ENCODE measurements at regions not wholly inside any gene's neighbourhood (a gene's known extent, or its start where the extent isn't known, plus 50 kb on each side); places are given as distances from the start of the nearest gene placed in this dataset.
A peak's percentile ranks its signal among the peaks of the same experiment; 100 is the strongest.

DNA sequence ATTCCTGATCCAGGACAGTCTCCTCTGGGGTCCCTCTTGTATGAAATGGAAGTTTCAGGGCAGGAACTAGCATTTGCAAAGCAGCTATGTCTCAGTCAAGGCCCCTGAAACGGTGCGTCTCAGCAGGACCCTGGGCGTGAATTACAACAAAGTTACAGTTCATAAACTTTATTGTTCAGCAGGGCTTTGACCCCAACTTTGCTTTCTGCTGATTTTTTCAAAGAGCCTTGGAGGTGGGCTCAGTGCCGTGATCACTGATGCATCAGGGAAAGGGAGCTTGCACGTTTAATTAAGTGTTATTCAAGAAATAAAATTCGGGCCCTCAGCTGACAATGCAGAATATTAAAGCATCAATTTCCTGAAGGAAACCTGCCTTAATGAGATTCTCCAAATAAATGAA, 260.1 kb upstream of the C16orf82 start (continued):
- no peak for TF ChIP-seq GMEB1 (CRISPR knock-in tag; IDR thresholded peaks at IDR 0.05)
- TF ChIP-seq RBM22 (IDR thresholded peaks at IDR 0.05; ENCODE audit: low read depth, low read length, poor library complexity, severe bottlenecking): no peak
- no peak for TF ChIP-seq ZNF780A (CRISPR knock-in tag; IDR thresholded peaks at IDR 0.05)
- no peak for TF ChIP-seq CBFB (CRISPR knock-in tag; IDR thresholded peaks at IDR 0.05)
- TF ChIP-seq ZNF133 (CRISPR knock-in tag; IDR thresholded peaks at IDR 0.05): no peak
- TF ChIP-seq MED1 (CRISPR knock-in tag; IDR thresholded peaks at IDR 0.05; ENCODE audit: borderline replicate concordance): no peak

DNA sequence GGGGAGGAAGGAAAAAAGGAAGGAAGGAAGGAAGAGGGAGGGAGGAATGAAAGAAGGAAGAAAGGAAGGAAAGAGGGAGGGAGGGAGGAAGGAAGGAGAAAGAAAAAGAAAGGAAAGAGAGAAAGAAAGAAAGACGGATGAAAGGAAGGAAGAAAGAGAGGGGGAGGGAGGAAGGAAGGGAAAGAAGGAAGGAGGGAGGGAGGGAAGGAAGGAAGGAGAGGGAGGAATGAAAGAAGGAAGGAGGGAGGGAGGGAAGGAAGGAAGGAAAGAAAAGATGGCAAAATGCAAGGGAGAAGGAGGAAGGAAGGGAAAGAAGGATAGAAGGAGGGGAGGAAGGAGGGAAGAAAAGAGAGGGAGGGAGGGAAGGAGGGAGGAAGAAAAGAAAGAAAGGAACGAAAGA, 257.3 kb upstream of the C16orf82 start:
- Histone ChIP-seq H3K27ac (ENCODE audit: extremely low read depth, low read depth, low read length) (no peak overlapping the region), H4K20me1 (replicated peaks; ENCODE audit: control insufficient read depth, insufficient read depth, low read length) (no peaks in the 10 kb centered on the region), H3K4me1 (replicated peaks in 1 of 2; ENCODE audit: control insufficient read depth in 2 of 2, insufficient read depth in 2 of 2, low read length in 2 of 2) (no peaks in the 10 kb centered on the region), H3K36me3 (ENCODE audit: control insufficient read depth, insufficient read depth, low read length) (no peaks in the 10 kb centered on the region), H3K9me3 (replicated peaks; ENCODE audit: control insufficient read depth, insufficient read depth, low read depth, low read length) (no peaks in the 10 kb centered on the region), H3K4me2 (ENCODE audit: insufficient read depth, low read length) (no peak overlapping the region), H3K27me3 (ENCODE audit: control insufficient read depth in 2 of 2, insufficient read depth in 2 of 2, low read length in 2 of 2) (no peaks in the 10 kb centered on the region), H3K9me1 (ENCODE audit: control insufficient read depth, insufficient read depth, low read length) (no peaks in the 10 kb centered on the region), H3K9ac (ENCODE audit: insufficient read depth in 1 of 2, low read depth in 2 of 2, low read length in 2 of 2) (no peak overlapping the region), H3K79me2 (ENCODE audit: control insufficient read depth, insufficient read depth, low read length) (no peaks in the 10 kb centered on the region), H3K4me3 (no peak overlapping the region), H2AFZ (ENCODE audit: low read depth, low read length) (no peak overlapping the region)
- in situ Hi-C loops (cut with MboI): no loop called here
- TF ChIP-seq SP1 (CRISPR knock-in tag; IDR thresholded peaks at IDR 0.05): no peak
- TF ChIP-seq ZNF512 (tag; IDR thresholded peaks at IDR 0.05): peak; percentile 66; the same call in 1 of the 2 replicates
- TF ChIP-seq TEAD2 (tag; IDR thresholded peaks at IDR 0.05): no peak
- FAIRE-seq (no peak), ATAC-seq (no peak), DNase-seq (ENCODE audit: extremely low read depth in 1 of 4, low spot score in 3 of 4) (no peak)
- BruUV-seq (replicated peaks): no TSS peak
- 0% methylated on average over 1 of the region's 2 CpGs for WGBS (ENCODE audit: insufficient coverage, low coverage, missing lambda C conversion rate)
- POLR2A ChIA-PET: no interaction called here
- intact Hi-C loops (cut with micrococcal nuclease): no loop called here
- CTCF ChIA-PET (ENCODE audit: low intra/inter-chr PET ratio): no interaction called here
